ENCODE measurements at regions not wholly inside any gene's neighbourhood (a gene's known extent, or its start where the extent isn't known, plus 50 kb on each side); places are given as distances from the start of the nearest gene placed in this dataset.
"Not testable (repeated sequence)": the region's sequence is repeated elsewhere in the genome, so short reads cannot be mapped to it uniquely, and the experiment has no call there.

- no peak for DNase-seq
Measured at GRCh38 chr2:230593765-230594164, 118.9 kb upstream of the CAB39 start.

- DNase-seq: no peak
Measured at GRCh38 chr2:230594286-230594840, 118.3 kb upstream of the CAB39 start.

- DNase-seq: no peak
Measured at GRCh38 chr2:230599853-230600252, 112.8 kb upstream of the CAB39 start.

DNA sequence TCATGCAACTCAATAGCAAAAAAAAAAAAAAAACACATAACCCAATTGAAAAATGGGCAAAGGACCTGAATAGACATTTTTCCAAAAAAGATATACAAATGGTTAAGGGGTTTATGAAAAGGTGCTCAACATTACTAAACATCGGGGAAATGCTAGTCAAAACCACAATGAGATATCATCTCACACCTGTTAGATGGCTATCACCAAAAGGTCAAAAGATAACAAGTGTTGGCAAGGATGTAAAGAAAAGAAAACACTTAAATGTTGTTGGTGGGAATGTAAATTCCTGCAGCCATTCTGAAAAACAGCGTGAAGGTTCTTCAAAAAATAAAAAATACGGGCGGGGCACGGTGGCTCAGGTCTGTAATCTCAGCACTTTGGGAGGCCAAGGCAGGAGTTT is 112.4 kb upstream of the CAB39 start:
- no peak for DNase-seq

GRCh38 chr2:230600881-230601280 is 111.8 kb upstream of the CAB39 start:
- no peak for DNase-seq

DNA sequence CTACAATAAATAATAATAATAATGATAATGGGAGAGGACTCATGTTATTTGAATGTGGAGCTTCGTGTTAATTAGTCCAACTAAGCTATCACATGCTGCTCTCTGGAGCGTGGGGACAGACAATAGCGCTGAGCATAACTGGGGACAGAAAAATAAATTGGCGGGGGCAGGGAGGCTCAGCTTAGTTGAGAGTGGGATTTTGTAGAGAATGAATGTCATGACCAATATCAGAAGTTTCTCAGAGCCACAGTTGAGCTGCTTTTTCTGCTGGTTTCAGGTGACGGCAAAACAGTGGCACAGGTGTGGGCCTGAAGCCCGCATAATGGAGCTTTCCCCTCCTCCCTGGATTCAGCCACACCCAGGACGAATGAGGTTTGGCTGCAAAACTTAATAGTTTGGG is 111.1 kb upstream of the CAB39 start:
- no peak for DNase-seq

DNA sequence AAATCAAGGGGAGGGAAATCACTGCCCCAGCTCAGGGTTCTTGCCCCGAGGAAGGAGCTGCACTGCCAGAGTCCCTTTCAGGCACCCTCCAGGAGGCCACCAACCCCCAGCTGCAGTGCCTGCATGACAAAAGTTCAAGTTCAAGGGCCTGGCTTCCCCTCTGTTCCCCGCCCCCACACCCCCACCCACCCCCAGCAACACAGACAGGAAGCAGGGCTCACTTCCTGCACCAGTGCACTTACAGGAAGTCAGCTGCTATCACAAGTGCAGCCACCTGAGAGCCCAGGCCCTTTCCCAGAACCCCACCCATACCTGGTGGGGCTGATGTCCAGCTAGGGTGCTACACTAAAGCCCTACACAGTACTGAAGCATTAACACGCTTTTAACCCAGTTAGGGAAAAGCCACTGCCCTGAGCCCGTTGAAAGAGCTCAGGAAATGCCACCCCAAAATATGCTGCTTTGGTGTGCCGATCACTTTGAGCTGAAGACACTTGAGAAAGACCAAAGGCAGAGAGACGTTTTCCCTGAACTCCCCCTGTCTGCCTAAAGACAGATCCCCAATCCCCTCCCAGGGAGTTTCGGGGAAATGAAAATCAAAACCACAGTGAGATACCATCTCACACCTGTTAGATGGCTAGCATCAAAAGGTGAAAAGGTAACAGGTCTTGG is 109.9 kb upstream of the CAB39 start:
- DNase-seq: no peak

DNA sequence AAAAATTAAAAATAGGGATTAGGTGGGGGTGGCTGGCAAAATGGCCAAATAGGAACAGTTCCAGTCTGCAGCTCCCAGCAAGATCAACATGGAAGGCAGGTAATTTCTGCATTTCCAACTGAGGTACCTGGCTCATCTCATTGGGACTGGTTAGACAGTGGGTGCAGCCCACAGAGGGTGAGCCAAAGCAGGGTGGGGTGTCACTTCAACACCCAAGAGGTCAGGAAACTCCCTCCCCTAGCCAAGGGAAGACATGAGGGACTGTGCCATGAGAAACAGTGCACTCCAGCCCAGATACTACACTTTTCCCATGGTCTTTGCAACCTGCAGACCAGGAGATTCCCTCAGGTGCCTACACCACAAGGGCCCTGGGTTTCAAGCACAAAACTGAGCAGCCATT is 109.3 kb upstream of the CAB39 start:
- DNase-seq: not testable (repeated sequence)

DNA sequence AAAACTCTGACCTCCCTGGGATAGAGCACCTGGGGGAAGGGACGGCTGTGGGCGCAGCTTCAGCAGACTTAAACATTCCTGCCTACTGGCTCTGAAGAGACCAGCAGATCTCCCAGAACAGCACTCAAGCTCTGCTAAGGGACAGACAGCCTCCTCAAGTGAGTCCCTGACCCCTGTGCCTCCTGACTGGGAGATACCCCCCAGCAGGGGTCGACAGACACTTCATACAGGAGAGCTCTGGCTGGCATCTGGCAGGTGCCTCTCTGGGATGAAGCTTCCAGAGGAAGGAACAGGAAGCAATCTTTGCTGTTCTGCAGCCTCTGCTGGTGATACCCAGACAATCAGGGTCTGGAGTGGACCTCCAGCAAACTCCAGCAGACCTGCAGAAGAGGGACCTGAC is 108.5 kb upstream of the CAB39 start:
- DNase-seq: not testable (repeated sequence)

DNA sequence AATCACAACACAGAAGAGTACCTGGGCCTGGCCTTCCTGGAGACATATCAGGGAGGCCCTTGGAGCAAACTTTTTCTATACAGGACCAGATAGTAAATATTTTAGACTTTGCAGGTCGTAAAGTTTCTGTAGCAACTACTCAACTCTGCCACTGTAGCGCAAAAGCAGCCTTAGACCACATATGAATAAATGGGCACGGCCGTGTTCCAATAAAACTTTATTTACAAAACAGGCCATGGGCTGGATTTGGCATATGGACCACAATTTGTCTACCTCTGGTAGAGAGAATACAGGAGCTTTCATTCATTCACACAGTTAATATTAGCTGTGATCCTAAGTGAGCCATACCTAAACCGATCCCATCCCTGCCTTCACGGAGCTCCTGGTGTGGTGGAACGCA is 98.6 kb upstream of the CAB39 start:
- DNase-seq: no peak

DNA sequence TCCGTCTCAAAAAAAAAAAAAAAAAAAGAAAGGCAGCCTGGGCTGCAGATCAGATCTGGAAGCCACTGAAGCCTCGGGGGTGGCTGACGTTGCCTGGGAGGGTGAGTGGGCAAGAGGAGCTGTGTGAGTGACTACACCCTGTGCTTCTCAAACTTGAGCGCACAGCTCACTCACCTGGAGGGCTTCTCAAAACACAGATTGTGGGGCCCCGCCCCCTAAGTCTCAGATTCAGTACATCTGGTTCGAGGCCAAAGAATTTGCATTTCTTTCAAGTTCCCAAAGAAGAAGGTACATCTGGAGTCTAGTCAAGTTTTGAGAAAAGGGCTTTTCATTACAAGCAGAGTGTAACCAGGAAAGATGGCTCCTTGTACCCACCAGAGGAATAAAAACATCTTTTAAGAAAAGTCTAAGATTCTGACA is 97.7 kb upstream of the CAB39 start:
- DNase-seq: no peak

GRCh38 chr2:230617256-230617706 is 95.4 kb upstream of the CAB39 start:
- not testable (repeated sequence) for DNase-seq

- DNase-seq: no peak
Measured at GRCh38 chr2:230619491-230619890, 93.2 kb upstream of the CAB39 start.

DNA sequence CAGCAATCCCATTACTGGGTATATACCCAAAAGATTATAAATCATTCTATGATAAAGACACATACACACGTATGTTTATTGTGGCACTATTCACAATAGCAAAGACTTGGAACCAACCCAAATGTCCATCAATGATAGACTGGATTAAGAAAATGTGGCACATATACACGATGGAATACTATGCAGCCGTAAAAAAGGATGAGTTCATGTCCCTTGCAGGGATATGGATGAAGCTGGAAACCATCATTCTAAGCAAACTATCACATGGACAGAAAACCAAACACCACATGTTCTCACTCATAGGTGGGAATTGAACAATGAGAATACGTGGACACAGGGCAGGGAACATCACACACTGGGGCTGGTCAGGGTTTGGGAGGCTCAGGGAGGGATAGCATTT is 87.4 kb upstream of the CAB39 start:
- DNase-seq: not testable (repeated sequence)

DNA sequence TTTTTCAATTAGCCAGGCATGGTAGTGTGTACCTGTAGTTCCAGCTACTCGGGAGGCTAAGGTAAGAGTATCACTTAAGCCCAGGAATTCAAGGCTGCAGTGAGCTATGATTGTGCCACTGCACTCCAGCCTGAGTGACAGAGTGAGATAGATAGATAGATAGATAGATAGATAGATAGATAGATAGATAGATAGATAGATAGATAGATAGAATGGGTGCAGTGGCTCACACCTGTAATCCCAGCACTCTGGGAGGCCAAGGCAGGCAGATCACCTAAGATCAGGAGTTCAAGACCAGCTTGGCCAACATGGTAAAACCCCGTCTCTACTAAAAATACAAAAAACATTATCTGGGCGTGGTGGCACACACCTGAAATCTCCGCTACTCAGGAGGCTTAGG is 85.6 kb upstream of the CAB39 start:
- not testable (repeated sequence) for DNase-seq

DNA sequence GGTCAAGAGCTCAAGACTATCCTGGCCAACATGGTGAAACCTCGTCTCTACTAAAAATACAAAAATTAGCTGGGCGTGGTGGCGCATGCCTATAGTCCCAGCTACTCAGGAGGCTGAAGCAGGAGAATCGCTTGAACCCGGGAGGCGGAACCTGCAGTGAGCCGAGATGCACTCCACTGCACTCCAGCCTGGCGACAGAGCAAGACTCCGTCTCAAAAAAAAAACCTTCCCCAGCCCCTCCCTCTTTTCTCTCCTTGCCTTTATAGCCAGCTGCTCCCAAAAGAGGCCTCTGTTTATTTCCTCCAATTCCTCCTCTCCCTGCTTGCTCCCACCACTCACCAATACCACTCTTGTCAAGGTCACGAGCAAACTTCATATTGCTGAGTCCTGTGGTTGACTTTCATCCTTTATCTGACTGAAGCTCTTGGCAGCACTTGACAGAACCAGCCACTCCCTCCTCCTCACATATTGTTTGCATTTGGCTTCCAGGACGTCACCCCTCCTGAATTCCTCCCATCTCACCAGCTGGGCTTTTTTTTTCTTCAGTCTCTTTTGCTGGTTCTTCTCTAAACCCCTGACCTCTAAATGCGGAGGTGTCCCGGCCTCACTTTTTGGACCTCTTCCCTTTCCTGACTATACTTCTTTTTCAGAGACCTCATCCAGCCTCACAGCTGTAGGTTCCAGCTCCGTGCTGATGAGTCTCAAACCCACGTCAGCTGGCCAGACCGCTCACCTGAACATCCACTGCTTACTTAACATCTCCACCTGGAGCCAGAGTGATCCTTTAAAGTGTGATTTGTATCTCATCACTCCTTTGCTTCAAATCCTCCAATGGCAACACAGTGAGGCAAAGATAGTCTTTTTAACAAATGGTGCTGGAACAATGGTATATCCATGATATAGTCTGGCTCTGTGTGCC is 84.6 kb upstream of the CAB39 start:
- no peak for DNase-seq

- no peak for DNase-seq
Measured at GRCh38 chr2:230631470-230631869, 81.2 kb upstream of the CAB39 start.

- no peak for DNase-seq
Measured at GRCh38 chr2:230634146-230634545, 78.5 kb upstream of the CAB39 start.

DNA sequence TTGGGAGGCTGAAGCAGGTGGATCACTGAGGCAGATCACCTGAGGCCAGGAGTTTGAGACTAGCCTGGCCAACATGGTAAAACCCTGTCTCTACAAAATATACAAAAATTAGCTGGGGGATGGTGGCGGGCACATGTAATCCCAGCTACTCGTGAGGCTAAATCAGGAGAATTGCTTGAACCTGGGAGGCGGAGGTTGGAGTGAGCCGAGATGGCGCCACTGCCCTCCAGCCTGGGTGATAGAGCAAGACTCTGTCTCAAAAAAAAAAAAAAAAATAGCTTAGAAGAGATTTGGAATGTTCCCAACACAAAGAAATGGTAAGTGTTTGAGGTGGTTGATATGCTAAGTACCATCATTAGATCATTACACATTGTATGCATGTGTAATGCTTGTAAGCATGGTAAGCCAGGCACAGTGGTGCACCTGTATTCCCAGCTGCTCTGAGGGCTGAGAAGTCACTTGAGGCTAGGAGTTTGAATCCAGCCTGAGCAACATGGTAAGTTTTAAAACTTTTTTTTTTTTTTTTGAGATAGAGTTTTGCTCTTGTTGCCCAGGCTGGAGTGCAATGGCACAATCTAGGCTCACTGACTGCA is 77.8 kb upstream of the CAB39 start:
- DNase-seq: not testable (repeated sequence)

DNA sequence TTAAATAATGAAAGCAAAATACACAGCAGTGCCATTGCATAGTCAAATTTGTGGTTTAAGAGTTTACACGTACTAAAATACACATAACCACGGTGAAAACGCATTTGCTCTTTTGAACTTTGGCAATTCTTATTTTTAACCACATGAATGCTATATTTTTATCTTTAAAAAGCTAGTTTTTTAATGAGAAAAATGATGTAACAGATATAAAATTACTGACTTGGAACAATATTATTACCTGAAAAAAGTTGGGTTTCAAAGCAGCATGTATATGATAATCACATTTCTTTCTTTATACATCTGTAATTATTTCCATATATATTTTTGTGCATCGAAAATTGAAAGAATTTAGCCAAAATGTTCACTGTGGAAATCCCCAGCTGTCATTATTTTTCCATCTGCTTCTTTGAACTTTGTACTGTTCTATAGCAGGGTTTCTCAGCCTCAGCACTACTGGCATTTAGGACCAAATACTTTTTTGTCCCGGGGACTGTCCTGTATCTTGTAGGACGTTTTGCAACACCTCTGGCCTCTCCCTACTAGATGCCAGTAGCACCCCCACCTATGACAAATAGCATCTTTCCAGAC is 75.9 kb upstream of the CAB39 start:
- DNase-seq: no peak

- DNase-seq: not testable (repeated sequence)
Measured at GRCh38 chr2:230637486-230637885, 75.2 kb upstream of the CAB39 start.

DNA sequence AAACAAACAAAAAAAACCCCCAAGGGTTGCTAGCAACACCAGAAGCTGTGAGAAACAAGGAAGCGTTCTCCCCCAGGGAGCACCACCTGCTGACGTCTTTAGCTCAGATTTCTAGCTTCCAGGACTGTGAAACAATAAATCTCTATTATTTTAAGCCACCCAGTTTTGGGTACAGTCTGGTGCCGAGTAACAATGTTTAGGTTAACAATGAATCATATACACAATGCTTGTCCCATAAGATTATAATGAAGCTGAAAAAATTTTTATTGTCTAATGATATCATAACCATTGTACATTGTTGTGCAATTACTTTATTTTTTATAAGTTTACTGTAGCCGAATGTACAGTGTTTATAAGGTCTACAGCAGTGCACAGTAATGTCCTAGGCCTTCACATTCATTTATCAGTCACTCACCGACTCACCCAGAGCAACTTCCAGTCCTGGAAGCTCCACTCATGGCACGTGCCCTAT is 72.1 kb upstream of the CAB39 start:
- no peak for DNase-seq

GRCh38 chr2:230642966-230643365 is 69.7 kb upstream of the CAB39 start:
- DNase-seq: no peak
